AG04449 (cell line): ENCODE measurements at regions not wholly inside any gene's neighbourhood (a gene's known extent, or its start where the extent isn't known, plus 50 kb on each side); places are given as distances from the start of the nearest gene placed in this dataset.

Source experiments
- CTCF ChIA-PET: fragments of 350-600 bp; formaldehyde crosslinking; extraction: SDS; loops from one replicate; lab custom pipeline; 2021; ENCODE audit warnings: antibody characterized with exemption; lab: Yijun Ruan, JAX
- POLR2A ChIA-PET: fragments of 400-600, 350-600 bp; formaldehyde crosslinking; extraction: SDS; loops from one replicate; lab custom pipeline; 2020; ENCODE audit warnings: antibody characterized with exemption, inconsistent platforms; lab: Yijun Ruan, JAX
- DNase-seq: peaks from one replicate; pipeline ENCODE4 v3.0.0-alpha.2; 2010; ENCODE audit warnings: low read depth, low spot score
- H3K4me3 ChIP-seq: 2 replicates; pipeline ENCODE4 v1.5.1; 2011; ENCODE audit warnings: low read depth, mild to moderate bottlenecking, control low read depth, low read length
- TF ChIP-seq, protein P1 (sequence below): IDR thresholded peaks from one replicate; pipeline ENCODE4 v1.5.1; 2011; ENCODE audit warnings: mild to moderate bottlenecking, moderate library complexity, low read length, control low read depth, inconsistent platforms; ENCODE audit not compliant: insufficient read depth; ENCODE audit errors: missing control alignments

- ChIA-PET POLR2A (no interaction called here), CTCF (no interaction called here)
- H3K4me3 ChIP-seq: no peak overlapping the region
- DNase-seq: no peak
- TF ChIP-seq, protein P1, sequence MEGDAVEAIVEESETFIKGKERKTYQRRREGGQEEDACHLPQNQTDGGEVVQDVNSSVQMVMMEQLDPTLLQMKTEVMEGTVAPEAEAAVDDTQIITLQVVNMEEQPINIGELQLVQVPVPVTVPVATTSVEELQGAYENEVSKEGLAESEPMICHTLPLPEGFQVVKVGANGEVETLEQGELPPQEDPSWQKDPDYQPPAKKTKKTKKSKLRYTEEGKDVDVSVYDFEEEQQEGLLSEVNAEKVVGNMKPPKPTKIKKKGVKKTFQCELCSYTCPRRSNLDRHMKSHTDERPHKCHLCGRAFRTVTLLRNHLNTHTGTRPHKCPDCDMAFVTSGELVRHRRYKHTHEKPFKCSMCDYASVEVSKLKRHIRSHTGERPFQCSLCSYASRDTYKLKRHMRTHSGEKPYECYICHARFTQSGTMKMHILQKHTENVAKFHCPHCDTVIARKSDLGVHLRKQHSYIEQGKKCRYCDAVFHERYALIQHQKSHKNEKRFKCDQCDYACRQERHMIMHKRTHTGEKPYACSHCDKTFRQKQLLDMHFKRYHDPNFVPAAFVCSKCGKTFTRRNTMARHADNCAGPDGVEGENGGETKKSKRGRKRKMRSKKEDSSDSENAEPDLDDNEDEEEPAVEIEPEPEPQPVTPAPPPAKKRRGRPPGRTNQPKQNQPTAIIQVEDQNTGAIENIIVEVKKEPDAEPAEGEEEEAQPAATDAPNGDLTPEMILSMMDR: no peak
These were observed 789.0 kb upstream of the ROBO1 start for GRCh38 chr3:80556763-80557162.

DNA sequence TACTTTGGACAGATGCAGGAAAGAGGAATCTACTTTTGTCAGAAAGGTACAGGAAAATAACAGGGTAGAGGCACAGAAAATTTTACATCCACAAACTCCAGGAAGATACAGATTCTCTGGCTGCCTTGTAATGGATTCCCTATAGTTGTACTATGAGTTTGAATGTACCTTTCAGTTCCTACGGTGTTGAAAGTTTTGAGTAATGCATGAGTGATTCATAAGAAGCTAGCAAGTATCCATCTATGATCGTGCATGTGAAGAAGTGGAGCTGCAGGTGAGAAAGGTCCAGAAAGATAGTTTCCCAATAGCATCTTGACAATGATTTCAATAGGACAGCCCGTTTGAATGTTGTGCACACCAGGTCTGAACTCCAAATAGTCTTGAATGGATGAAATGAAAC, 786.5 kb upstream of the ROBO1 start:
- ChIA-PET POLR2A (no interaction called here), CTCF (no interaction called here)
- no peak overlapping the region for H3K4me3 ChIP-seq
- TF ChIP-seq, protein P1: no peak
- no peak for DNase-seq

DNA sequence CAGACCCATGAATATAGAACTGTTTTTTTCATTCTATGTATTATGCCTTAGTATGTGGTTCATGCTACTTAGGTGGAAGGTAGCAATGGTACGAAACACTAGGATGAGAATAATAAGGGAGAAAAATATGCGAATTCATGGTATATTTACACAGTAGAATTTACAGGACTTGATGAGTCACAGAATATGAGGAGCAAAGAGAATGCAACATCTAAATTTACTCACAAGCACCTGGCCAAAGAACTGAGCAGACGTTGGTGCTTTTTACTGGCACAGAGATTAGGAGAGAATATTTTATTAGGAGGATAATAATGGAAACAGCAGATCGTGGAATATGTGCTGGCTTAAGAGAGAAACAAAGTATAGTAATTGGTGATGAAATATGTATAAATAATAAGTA, 785.4 kb upstream of the ROBO1 start:
- TF ChIP-seq, protein P1: no peak
- CTCF ChIA-PET: no interaction called here
- no peak for DNase-seq

GRCh38 chr3:80550174-80550573, 782.4 kb upstream of the ROBO1 start:
- CTCF ChIA-PET: no interaction called here
- H3K4me3 ChIP-seq: no peak overlapping the region
- DNase-seq: no peak
- POLR2A ChIA-PET: no interaction called here
- TF ChIP-seq, protein P1: no peak

More for the DNA sequence above, 785.4 kb upstream of the ROBO1 start:
- no peak overlapping the region for H3K4me3 ChIP-seq
- POLR2A ChIA-PET: no interaction called here

GRCh38 chr3:80549173-80549572, 781.4 kb upstream of the ROBO1 start:
- no peak overlapping the region for H3K4me3 ChIP-seq
- TF ChIP-seq, protein P1: no peak
- CTCF ChIA-PET: no interaction called here
- POLR2A ChIA-PET: no interaction called here
- DNase-seq: no peak

- CTCF ChIA-PET: no interaction called here
- TF ChIP-seq, protein P1: no peak
- POLR2A ChIA-PET: no interaction called here
These were observed 775.4 kb upstream of the ROBO1 start for GRCh38 chr3:80543154-80543553.

DNA sequence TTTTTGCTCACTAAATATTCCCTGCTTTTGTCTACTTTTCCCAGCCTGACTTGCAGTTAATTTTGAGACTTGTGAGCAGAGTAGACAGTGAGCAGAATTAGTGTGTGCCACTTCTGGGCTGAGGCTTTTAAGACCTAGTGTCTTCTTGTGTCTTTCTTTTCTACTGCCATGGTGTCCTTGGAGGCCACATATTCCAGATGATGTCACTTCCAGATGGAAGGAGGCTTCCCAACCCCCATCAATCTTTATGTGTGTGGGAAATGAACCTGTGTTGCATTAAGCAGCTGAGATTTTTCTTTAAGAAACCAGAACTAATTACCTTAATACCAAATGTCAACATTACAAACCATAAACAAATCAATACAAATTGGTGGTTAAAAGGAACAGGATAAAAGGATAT, 774.7 kb upstream of the ROBO1 start:
- TF ChIP-seq, protein P1: no peak
- H3K4me3 ChIP-seq: no peak overlapping the region
- POLR2A ChIA-PET: no interaction called here
- no peak for DNase-seq
- CTCF ChIA-PET: no interaction called here

More at GRCh38 chr3:80543154-80543553, 775.4 kb upstream of the ROBO1 start:
- H3K4me3 ChIP-seq: no peak overlapping the region
- DNase-seq: no peak
